HG02981 (cell line): ENCODE measurements at regions not wholly inside any gene's neighbourhood (a gene's known extent, or its start where the extent isn't known, plus 50 kb on each side); places are given as distances from the start of the nearest gene placed in this dataset.
"Not testable (repeated sequence)": the region's sequence is repeated elsewhere in the genome, so short reads cannot be mapped to it uniquely, and the experiment has no call there.

Experiments used
- ATAC-seq: cut with Tn5 transposase; IDR thresholded peaks from one replicate; pipeline ENCODE4 v1.9.1; 2021; ENCODE audit warnings: mild to moderate bottlenecking, moderate library complexity; ENCODE audit not compliant: unreplicated experiment

DNA sequence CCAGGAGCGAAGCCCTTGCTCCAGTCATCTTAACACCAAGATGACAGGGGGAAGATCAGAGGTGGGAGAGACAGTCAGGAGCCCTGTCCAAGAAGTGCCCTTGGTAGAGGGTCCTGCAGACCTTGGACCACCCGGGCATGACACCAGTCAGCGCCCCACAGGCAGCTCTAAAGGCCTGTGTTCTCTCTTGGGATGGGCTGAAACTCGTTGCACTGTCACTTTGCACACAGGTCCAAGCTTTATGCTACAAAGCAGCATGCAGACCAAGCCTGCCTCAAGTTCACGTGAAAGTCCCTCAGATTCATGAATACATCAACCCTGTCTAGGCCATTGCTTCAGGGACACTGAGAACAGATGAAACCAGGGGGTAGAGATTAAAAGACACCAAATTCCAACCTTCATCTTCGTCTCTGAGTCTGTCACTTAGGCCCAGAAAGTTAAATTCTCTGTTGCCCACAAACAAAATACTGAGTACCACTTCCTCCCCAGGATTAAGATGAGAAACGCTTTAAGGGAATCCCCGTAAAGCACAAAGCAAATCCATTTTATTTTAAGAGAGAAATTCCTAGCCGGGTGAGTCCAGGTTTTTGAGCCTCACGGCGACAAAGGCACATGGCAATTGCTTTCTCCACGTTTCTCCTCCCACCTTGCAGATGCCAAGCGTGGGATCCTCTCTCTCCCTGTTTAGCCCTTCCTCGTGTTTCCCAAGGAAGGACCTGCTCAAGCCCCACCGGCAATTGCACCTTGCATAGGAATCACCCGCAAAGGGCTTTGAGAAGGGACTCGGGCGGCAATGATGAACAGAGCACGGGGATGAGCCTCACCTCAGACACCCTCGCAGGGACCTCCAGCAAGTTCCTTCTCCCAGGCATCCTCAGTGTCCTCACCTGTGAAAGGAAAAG is 75.0 kb upstream of the ID2 start:
- ATAC-seq = peak; percentile 9

DNA sequence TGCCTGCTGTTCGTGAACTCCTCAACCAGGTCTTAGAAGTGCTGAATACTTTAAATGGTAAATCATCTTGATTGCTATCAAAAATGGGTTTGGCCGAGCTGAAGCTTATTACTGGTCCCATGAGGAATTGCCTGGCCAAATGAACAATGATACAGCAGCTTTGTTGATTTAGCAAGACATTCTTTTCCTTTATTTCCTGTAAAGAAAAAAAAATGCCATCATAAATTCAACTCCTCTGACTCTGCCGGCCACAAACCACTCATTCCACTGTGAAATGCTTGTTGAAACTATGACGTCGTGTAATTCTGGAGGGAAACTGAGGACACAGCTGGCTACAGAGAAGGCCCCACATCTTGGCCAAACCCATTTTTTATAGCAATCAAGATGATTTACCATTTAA is 74.2 kb upstream of the ID2 start:
- no peak for ATAC-seq

DNA sequence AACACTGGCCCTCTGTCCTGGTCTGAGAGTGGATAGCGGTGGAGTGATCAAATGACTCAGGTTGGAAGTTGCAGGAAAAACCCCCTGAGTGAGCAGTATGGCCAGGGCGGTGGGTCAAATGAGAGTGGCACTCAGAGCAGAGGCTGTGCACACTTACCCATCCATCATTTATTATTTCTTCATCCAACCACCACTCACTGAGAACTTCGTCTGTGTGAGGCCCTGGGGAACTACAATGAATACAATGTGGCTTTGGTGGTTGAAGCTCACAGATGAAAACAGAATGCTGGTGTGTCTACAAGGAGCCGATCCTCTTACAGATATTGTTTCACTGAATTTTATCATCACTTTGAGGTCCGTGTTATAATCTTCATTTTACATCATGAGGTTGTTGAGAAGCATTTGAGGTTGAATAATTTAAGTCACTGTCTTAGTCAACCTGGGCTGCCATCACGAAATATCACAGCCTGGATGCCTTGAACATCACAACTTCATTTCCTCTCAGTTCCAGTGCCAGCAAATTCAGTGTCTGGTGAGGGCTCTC is 73.4 kb upstream of the ID2 start:
- peak; percentile 50 for ATAC-seq

DNA sequence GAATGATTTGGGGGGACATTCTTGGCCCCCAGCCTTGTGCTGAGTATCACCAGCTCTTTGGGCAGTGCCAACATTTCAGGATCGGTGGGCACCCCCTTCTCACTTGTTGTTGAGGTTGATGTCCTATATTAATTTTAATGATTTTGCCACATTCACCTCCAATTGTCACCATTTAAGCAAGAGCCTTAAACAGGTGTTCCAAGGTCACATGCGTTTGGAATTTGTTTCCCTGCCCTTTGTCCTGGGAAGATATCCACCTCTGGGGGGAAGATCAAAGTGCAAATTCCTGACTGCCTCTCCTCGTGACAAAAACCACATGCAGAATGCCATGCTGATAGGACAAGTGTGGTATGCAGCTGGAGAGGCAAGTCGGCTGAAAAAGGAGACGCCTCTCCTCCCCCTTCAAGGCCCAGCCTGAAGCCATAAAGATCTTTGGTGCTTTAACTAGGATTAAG is 72.5 kb upstream of the ID2 start:
- no peak for ATAC-seq

DNA sequence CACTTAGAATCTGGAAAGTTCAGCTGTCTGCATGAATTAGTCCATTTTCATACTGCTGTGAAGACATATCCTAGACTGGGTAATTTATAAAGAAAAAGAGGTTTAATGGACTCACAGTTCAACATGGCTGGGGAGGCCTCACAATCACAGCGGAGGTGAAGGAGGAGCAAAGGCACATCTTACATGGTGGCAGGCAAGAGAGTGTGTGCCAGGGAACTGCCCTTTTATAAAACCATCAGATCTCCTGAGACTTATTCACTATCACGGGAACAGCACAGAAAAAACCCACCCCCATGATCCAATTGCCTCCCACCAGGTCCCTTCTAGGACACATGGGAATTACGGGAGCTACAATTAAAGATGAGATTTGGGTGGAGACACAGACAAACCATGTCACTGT is 71.1 kb upstream of the ID2 start:
- not testable (repeated sequence) for ATAC-seq

DNA sequence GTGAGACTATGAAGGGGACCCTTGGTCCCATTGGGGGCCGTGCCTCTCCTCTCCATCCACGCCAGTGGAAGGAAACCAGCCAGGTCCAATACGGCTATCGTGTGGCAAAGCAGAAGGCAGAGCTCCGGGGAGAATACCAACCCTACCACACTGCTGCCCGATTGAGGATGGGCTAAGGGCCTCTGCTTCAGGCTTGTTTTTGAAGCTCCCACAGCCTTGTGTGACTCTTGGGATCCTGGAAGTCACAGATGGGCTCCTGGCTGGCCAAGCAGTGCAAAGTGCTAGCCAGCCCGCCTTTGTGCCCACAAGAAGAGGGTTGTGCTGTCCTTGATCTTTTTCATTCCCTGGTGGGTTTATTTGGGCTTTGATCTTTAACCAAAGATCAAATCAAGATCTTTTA is 70.6 kb upstream of the ID2 start:
- ATAC-seq = no peak

- no peak for ATAC-seq
These were observed 70.2 kb upstream of the ID2 start for GRCh38 chr2:8611700-8612099.

- no peak for ATAC-seq
These were observed 69.1 kb upstream of the ID2 start for GRCh38 chr2:8612734-8613179.

GRCh38 chr2:8613207-8613999 is 68.5 kb upstream of the ID2 start:
- not testable (repeated sequence) for ATAC-seq

- ATAC-seq = no peak
These were observed 67.2 kb upstream of the ID2 start for GRCh38 chr2:8614646-8615045.

GRCh38 chr2:8615252-8615575 is 66.6 kb upstream of the ID2 start:
- ATAC-seq = no peak

GRCh38 chr2:8615576-8616281 is 66.1 kb upstream of the ID2 start:
- no peak for ATAC-seq

GRCh38 chr2:8617048-8617447 is 64.8 kb upstream of the ID2 start:
- ATAC-seq = no peak

GRCh38 chr2:8617590-8617989 is 64.3 kb upstream of the ID2 start:
- ATAC-seq = no peak

GRCh38 chr2:8619071-8619470 is 62.8 kb upstream of the ID2 start:
- no peak for ATAC-seq

DNA sequence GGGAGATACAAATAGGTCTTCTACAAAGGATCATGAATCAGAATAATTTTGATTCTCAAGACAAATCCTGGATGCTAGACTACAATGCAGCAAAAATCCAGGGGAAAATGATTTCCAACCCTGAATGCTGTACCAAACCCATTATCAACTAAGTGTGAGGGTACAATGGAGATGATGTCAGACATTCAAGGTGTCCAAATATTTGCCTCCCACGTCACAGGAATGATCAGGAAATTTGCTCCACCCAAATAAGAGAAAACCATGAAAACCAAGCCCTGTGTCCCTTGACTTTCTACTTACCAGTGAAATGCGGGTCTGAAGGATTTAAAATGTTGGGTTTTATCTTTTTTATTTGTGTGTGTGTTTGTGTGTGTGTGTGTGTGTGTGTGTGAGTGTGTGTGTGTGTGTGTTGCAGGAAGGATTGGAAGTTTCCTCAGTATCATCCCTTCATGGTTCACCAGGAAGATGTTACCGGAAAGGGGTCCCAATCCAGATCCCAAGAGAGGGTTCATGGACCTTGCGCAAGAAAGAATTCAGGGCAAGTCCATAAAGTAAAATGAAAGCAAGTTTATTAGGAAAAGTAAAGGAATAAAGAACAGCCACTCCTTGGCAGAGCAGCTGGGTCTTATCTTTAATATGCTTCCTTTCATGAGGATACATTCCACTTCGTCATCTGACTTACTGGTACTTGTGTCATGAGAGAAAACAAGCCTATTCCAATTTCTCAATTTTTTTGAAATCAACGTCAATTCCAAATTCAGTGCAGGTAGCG is 61.1 kb upstream of the ID2 start:
- no peak for ATAC-seq

DNA sequence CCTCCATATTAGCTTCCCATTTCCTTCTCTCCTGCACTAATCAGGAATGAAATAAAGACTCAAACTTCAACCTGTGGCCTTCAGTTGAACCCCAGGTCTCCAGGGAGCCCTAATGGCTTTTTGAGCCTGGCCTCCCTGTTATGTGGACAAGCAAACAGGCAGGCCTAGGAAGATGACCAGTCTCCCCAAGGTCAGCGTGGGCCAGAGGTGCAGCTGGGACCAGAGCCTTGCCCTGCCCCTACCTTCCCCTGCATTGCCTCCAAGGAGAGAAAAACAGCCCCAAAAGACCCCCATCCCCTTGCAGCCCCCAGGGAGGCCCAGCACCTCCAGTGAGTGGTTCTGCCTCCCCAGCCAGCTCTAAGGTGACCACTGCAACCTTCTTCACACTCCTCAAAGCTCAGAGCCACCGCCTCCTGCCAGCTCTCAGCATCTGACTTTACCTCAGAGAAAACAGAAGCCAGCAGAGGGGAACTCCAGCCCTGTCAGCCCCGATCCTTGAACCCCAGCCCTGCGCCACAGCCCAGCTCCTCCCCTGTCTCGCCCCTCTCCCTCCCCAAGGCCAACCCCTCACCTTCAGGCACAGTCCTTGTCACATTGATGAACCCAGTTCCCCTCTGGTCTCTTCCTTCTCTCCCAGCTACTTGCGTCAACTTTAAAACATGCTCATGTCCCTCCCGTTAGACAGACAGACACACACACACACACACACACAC is 59.5 kb upstream of the ID2 start:
- no peak for ATAC-seq

GRCh38 chr2:8622924-8623465 is 58.9 kb upstream of the ID2 start:
- ATAC-seq = no peak

DNA sequence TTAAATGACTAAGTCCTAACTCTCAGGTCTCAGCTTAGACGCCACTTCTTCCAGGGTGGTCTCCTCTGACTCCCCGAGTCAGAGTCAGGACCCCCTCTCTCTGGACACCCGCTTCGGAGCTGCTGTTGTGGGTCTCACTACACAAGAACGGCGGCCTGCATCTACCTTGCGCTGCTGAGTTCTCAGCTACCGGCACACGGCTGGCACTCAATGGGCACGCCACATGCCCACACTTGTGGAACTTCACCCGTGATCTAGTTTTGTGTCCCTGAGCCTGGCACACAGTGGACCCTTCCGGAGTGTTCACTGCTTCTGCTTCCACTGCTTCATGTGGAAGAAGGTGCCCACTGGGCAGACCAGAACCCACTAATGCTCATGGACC is 58.3 kb upstream of the ID2 start:
- ATAC-seq = no peak
